ENCODE measurements at regions not wholly inside any gene's neighbourhood (a gene's known extent, or its start where the extent isn't known, plus 50 kb on each side); places are given as distances from the start of the nearest gene placed in this dataset.

GRCh38 chr17:53516636-53517035 is 306.1 kb upstream of the KIF2B start:
- H3K27ac ChIP-seq = no peak overlapping the region
- no peaks in the 10 kb centered on the region for H3K27me3 ChIP-seq
- no peak overlapping the region for H3K4me3 ChIP-seq
- 11 to 15% (median 14%) methylated on average over 3 of the region's 3 CpGs for WGBS, 5 donors
- H3K9me3 ChIP-seq = peaks cover 0 to 7% (median 0%) of the 10 kb centered on the region in 4 donors
- intact Hi-C loops (cut with DNase I; ENCODE audit: low total_unique reads) = no loop called here
- no peak for DNase-seq
- TF ChIP-seq POLR2AphosphoS5 (IDR thresholded peaks at IDR 0.05) (no peak), POLR2A (IDR thresholded peaks at IDR 0.05) (no peak), CTCF (IDR thresholded peaks at IDR 0.05) (no peak), EP300 (IDR thresholded peaks at IDR 0.05) (no peak)
- H3K36me3 ChIP-seq = no peaks in the 10 kb centered on the region
- H3K4me1 ChIP-seq = no peaks in the 10 kb centered on the region

- H3K9me3 ChIP-seq = no peaks in the 10 kb centered on the region
- H3K27ac ChIP-seq = no peak overlapping the region
- H3K4me3 ChIP-seq = no peak overlapping the region
- no peaks in the 10 kb centered on the region for H3K27me3 ChIP-seq
- DNase-seq = peak in 1 of 2 donors; percentile 31
- no peaks in the 10 kb centered on the region for H3K4me1 ChIP-seq
- no peaks in the 10 kb centered on the region for H3K36me3 ChIP-seq
- TF ChIP-seq POLR2A (IDR thresholded peaks at IDR 0.05) (no peak), EP300 (IDR thresholded peaks at IDR 0.05) (no peak), CTCF (IDR thresholded peaks at IDR 0.05) (no peak), POLR2AphosphoS5 (IDR thresholded peaks at IDR 0.05) (no peak)
- intact Hi-C loops (cut with DNase I; ENCODE audit: low total_unique reads) = no loop called here
- 59 to 85% (median 68%) methylated on average over 2 of the region's 2 CpGs for WGBS, 5 donors
Measured at GRCh38 chr17:53499277-53499676, 323.4 kb upstream of the KIF2B start.

GRCh38 chr17:53496356-53496755 is 326.4 kb upstream of the KIF2B start:
- no peaks in the 10 kb centered on the region for H3K4me1 ChIP-seq
- no peak for DNase-seq
- intact Hi-C loops (cut with DNase I; ENCODE audit: low total_unique reads) = no loop called here
- H3K27me3 ChIP-seq = no peaks in the 10 kb centered on the region
- no peak overlapping the region for H3K27ac ChIP-seq
- H3K4me3 ChIP-seq = no peak overlapping the region
- WGBS, 5 donors = 70 to 96% (median 90%) methylated on average over 1 of the region's 1 CpG
- H3K9me3 ChIP-seq = no peaks in the 10 kb centered on the region
- no peaks in the 10 kb centered on the region for H3K36me3 ChIP-seq
- TF ChIP-seq POLR2A (IDR thresholded peaks at IDR 0.05) (no peak), EP300 (IDR thresholded peaks at IDR 0.05) (no peak), POLR2AphosphoS5 (IDR thresholded peaks at IDR 0.05) (no peak), CTCF (IDR thresholded peaks at IDR 0.05) (no peak)

- WGBS, 5 donors = 70 to 87% (median 75%) methylated on average over 3 of the region's 3 CpGs
- no peak for DNase-seq
- no peaks in the 10 kb centered on the region for H3K36me3 ChIP-seq
- intact Hi-C loops (cut with DNase I; ENCODE audit: low total_unique reads) = no loop called here
- TF ChIP-seq POLR2AphosphoS5 (IDR thresholded peaks at IDR 0.05) = no peak
- no peak for TF ChIP-seq EP300 (IDR thresholded peaks at IDR 0.05)
- no peak for TF ChIP-seq POLR2A (IDR thresholded peaks at IDR 0.05)
- TF ChIP-seq CTCF (IDR thresholded peaks at IDR 0.05) = no peak
- H3K9me3 ChIP-seq = peaks cover 0 to 3% (median 0%) of the 10 kb centered on the region in 4 donors
- H3K4me3 ChIP-seq = no peak overlapping the region
- no peaks in the 10 kb centered on the region for H3K27me3 ChIP-seq
- no peak overlapping the region for H3K27ac ChIP-seq
- H3K4me1 ChIP-seq = no peaks in the 10 kb centered on the region
Measured at GRCh38 chr17:53492532-53492931, 330.2 kb upstream of the KIF2B start.

Data from stomach (tissue), 8 donors.